Glomerular visceral epithelial cell (primary cell): ENCODE measurements at regions not wholly inside any gene's neighbourhood (a gene's known extent, or its start where the extent isn't known, plus 50 kb on each side); places are given as distances from the start of the nearest gene placed in this dataset.

Source experiments
- DNase-seq: peaks from one replicate; pipeline ENCODE4 v3.0.0-alpha.2; 2016; ENCODE audit errors: extremely low spot score

DNA sequence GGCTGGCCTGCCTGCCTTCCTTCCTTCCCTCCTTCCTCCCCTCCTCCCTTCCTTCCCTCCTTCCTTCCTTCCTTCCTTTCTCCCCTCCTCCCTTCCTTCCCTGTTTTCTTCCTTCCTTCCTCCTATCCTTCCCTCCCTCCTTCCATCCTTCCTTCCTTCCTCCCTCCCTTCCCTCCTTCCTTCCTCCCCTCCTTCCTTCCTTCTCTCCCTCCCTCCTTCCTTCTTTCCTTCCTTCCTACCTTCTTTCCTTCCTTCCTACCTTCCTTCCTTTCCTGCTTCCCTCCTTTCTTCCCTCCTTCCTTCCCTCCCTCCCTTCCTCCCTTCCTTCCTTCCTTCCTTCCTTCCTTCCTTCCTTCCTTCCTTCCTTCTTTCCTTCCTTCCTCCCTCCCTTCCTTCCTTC lies 70.1 kb upstream of the PTGFR start:
- DNase-seq, result no peak

DNA sequence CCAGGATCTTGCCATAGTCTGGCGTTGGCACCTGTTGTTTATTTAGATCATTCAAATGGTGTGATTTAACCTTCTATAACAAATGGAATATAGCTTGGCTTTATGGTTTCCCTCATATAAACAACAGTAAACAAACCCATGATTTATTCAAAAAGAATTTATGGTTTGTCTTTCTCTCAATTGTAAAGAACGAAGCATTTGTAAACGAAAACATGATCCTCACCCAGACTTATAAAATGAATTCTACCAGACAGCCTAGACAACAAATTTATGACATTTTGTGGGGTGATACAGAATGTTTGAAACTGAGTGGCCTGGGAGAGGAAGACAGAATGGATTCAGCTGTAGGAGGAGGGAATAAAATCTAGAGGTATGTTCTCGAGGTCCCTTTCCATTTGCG lies 66.1 kb upstream of the PTGFR start:
- DNase-seq, result no peak

DNA sequence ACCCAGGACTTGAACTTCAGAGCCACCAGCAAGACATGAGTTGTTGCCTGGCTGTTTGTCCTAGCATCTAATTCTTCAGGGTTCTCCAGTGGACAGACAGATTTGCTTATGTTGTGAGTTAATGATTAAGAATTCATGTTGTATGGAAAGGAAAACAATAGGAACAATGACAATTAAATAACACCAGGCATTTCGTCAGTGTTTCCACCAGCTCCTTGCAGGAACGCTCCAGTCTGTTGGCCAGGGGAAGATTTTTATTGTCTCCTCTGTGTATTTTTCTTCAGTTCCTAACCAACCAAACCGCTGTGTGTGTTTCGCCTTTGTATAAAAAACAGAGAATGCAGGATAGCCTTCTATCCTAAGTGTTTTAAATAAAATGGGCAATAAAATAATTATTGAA lies 64.4 kb upstream of the PTGFR start:
- no peak for DNase-seq

DNA sequence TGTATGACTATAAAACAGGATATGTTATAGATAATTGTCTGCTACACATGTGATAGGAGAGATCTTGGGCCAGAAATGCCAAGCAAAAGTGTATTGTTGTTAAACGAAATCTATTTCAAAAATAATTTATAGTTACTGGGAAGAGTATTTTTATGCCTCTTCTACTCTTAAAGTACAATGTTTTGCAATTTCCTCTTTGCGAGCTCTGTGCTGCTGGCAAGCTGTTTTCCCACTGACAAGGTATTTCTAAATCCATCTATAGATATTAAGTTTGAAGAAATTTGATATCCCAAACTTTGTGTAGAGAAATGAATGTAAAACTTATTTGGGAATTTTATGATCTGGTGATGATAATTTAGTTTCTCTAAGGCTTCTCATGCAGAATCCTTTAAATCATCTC lies 63.3 kb upstream of the PTGFR start:
- no peak for DNase-seq

DNA sequence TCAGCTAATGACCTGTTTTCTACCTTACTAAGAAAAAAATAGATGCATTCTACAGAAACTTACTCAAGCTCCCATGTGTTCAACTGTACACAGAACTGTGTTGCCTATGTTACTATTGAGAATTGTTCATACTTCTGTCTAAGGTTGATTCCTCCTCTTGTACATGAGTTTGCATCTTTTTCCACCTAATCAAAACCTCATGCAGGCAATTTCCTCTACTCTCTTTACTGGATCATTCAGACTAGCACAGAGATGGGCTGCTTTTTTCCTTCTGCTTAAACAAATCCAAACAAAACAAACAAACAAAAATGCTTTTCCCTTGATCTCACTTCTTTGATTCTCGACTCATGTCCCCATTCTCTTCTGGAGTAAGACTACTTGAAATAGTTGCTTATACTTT lies 58.8 kb upstream of the PTGFR start:
- no peak for DNase-seq

DNA sequence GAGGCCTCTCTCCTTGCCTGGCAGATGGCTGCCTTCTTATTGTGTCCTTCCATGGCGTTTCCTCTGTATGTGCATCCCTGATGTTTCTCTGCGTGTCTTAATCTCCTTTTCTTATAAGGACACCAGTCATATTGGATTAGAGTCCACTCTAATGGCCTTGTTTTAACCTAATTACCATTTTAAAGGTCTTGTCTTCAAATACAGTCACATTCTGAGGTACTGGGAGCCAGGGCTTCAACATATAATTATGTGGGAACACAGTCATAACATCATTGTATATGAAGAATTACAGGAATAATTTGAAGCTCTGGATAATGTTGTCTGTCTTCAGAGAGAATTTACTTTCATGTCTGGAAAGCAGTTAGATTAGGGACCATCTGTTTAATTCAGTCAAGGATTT lies 56.4 kb upstream of the PTGFR start:
- no peak for DNase-seq

DNA sequence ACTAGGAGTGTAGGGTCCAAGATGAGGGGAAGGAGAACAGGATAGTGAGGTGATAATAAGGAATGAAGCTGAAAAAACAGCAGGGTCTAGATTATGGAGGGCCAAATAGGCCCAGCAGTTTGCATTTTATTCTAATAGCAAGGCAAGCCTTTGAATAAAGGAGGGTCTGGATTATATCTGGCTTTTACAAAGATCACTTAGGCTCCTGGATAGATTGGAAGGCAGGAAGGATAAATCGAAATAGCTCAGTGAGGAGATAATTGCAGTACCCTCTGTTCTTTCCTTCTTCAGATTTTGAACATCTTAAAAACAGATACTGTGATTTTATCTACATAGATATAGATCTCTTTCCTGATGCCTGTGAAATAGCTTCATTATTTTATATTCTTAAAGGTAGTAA lies 53.8 kb upstream of the PTGFR start:
- no peak for DNase-seq

DNA sequence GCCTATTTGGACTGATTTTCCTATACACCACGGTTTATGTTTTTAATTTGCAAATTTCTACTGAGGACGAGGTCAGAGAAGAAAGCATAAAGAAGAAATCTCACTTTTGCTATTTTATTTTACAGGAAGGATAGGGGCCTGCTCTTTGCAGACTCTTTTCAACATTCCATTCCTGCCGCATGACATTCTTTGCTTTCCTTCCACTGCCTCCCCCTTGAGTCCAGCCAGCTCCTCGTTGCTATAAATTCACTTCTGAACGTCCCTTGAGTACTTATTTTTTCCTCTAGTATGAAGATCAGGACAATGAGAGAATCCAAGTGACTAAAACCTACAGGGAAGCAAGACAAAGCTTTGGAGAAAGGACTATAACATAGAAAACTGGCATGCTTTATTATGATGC lies 53.4 kb upstream of the PTGFR start:
- DNase-seq, result no peak

DNA sequence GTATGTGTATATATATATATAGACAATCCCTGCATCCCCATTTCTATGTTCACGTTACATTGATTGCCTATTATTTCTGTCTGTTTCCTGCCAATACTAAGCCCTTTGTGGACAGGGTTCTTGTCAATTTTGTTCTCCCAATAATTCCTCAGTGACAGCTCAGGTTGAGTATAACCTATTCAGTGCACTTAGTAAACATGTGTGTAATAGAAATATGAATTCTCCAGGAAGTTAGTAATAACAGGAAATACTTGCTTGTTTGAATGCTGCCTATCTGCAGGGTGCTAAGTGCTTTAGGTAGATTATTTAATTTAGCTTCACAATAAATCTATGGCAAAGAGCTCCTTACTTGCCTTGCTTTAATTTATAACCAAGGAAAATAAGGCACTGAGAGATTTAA lies 52.8 kb upstream of the PTGFR start:
- no peak for DNase-seq

DNA sequence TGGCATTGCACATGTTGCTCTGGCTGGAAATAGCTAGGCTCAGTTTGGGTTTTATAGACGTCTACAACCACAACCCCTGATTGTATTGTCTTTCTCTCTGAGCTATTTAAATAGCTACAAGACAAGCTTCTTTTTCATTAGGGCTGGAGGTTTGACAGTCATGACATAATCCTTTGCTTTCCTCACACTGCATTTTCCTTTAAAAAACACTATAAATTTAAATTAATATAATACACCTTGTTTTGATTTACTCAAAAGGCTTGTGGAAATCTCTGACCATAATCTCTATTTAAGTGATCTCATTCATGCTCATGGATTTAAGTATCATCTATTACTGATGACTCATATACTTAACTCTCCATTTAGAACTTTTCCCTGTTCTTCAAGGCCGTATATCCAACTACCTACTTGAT lies 50.4 kb upstream of the PTGFR start:
- peak; percentile 45 for DNase-seq
